Breast epithelium (tissue), 4 donors: ENCODE measurements at regions not wholly inside any gene's neighbourhood (a gene's known extent, or its start where the extent isn't known, plus 50 kb on each side); places are given as distances from the start of the nearest gene placed in this dataset.

ENCODE experiments used
- DNase-seq, 2 donors: peaks; one replicate each; pipeline ENCODE4 v3.0.0-alpha.2; 2019; ENCODE audit warnings: low spot score in 2 of 2
- H3K27ac ChIP-seq, 2 donors: fragments of 200-600 bp; sonication (generic) in 1 of 2; one replicate each; pipeline ENCODE4 v1.5.1; 2016 to 2019; ENCODE audit warnings: mild to moderate bottlenecking in 1 of 2
- H3K27me3 ChIP-seq, 2 donors: fragments of 200-600 bp; sonication (generic) in 1 of 2; one replicate each; pipeline versions ENCODE4 v1.5.1 to v1.6.0; 2017 to 2019; ENCODE audit warnings: control low read depth in 1 of 2, mild to moderate bottlenecking in 1 of 2
- H3K36me3 ChIP-seq: fragments of 200-600 bp; one replicate; pipeline ENCODE4 v1.5.1; 2019
- H3K4me1 ChIP-seq, 2 donors: fragments of 200-600 bp; sonication (generic); one replicate each; pipeline ENCODE4 v1.5.1; 2016 to 2019; ENCODE audit warnings: control low read depth in 1 of 2
- H3K4me3 ChIP-seq, 3 donors: fragments of 200-600 bp; sonication (generic); 1 replicate in 2 of 3; 2 replicates in 1 of 3; pipeline ENCODE4 v1.5.1; 2016 to 2019; ENCODE audit warnings: mild to moderate bottlenecking in 3 of 3, moderate library complexity in 2 of 3
- H3K9me3 ChIP-seq, 2 donors: fragments of 200-600 bp; sonication (generic) in 1 of 2; one replicate each; pipeline ENCODE4 v1.5.1; 2016 to 2019; ENCODE audit warnings: control low read depth in 1 of 2
- CTCF ChIP-seq, 3 donors: fragments of 450-650 bp; IDR thresholded peaks; one replicate each; pipeline ENCODE4 v1.5.1; 2016 to 2017; ENCODE audit warnings: antibody characterized with exemption in 3 of 3, mild to moderate bottlenecking in 3 of 3, moderate library complexity in 3 of 3
- POLR2A ChIP-seq: fragments of 450-650 bp; IDR thresholded peaks from one replicate; pipeline ENCODE4 v1.6.1; 2016; ENCODE audit warnings: antibody characterized with exemption, mild to moderate bottlenecking, moderate library complexity
- POLR2AphosphoS5 ChIP-seq, 3 donors: sonication (generic); formaldehyde crosslinking; IDR thresholded peaks; one replicate each; pipeline ENCODE4 v1.6.1; 2017; ENCODE audit warnings: antibody characterized with exemption in 3 of 3
- intact Hi-C: fragments of 100-400 bp; cut with DNase I; formaldehyde crosslinking; loops from one replicate; pipeline ENCODE4 v1.15.1; 2023; ENCODE audit warnings: low total_unique reads

- H3K4me3 ChIP-seq: no peak overlapping the region
- no peak overlapping the region for H3K27ac ChIP-seq
- peaks cover 0 to 8% of the 10 kb centered on the region in 2 donors for H3K9me3 ChIP-seq
- intact Hi-C loops: no loop called here
- TF ChIP-seq POLR2A (no peak), CTCF (IDR thresholded peaks at IDR 0.05) (no peak), POLR2AphosphoS5 (IDR thresholded peaks at IDR 0.05) (no peak)
- DNase-seq: no peak
- no peaks in the 10 kb centered on the region for H3K4me1 ChIP-seq
- H3K27me3 ChIP-seq: no peaks in the 10 kb centered on the region
- H3K36me3 ChIP-seq: no peaks in the 10 kb centered on the region
Measured at GRCh38 chr3:80384811-80385210, 617.0 kb upstream of the ROBO1 start.

- H3K4me3 ChIP-seq: no peak overlapping the region
- no peak for DNase-seq
- no peaks in the 10 kb centered on the region for H3K4me1 ChIP-seq
- H3K9me3 ChIP-seq: no peaks in the 10 kb centered on the region
- no peak overlapping the region for H3K27ac ChIP-seq
- intact Hi-C loops: no loop called here
- H3K36me3 ChIP-seq: no peaks in the 10 kb centered on the region
- TF ChIP-seq CTCF (IDR thresholded peaks at IDR 0.05) (no peak), POLR2AphosphoS5 (IDR thresholded peaks at IDR 0.05) (no peak), POLR2A (no peak)
- H3K27me3 ChIP-seq: no peaks in the 10 kb centered on the region
Measured at GRCh38 chr3:80374423-80374822, 606.6 kb upstream of the ROBO1 start.

GRCh38 chr3:80368616-80369015 lies 600.8 kb upstream of the ROBO1 start:
- intact Hi-C loops: no loop called here
- H3K9me3 ChIP-seq: no peaks in the 10 kb centered on the region
- H3K4me3 ChIP-seq: no peak overlapping the region
- no peak overlapping the region for H3K27ac ChIP-seq
- H3K27me3 ChIP-seq: no peaks in the 10 kb centered on the region
- no peak for DNase-seq
- H3K4me1 ChIP-seq: no peaks in the 10 kb centered on the region
- H3K36me3 ChIP-seq: peaks cover under 1% of the 10 kb centered on the region
- TF ChIP-seq POLR2AphosphoS5 (IDR thresholded peaks at IDR 0.05) (no peak), POLR2A (no peak), CTCF (IDR thresholded peaks at IDR 0.05) (no peak)

- intact Hi-C loops: no loop called here
- Histone ChIP-seq H3K36me3 (peaks cover 5% of the 10 kb centered on the region), H3K4me1 (no peaks in the 10 kb centered on the region), H3K27ac (no peak overlapping the region), H3K9me3 (no peaks in the 10 kb centered on the region), H3K4me3 (no peak overlapping the region), H3K27me3 (no peaks in the 10 kb centered on the region)
- TF ChIP-seq CTCF (IDR thresholded peaks at IDR 0.05) (no peak), POLR2A (no peak), POLR2AphosphoS5 (IDR thresholded peaks at IDR 0.05) (no peak)
- no peak for DNase-seq
Measured at GRCh38 chr3:80366808-80367548, 599.2 kb upstream of the ROBO1 start.

GRCh38 chr3:80357761-80358160 lies 590.0 kb upstream of the ROBO1 start:
- H3K4me1 ChIP-seq: no peaks in the 10 kb centered on the region
- TF ChIP-seq CTCF (IDR thresholded peaks at IDR 0.05) (no peak), POLR2A (no peak), POLR2AphosphoS5 (IDR thresholded peaks at IDR 0.05) (no peak)
- H3K36me3 ChIP-seq: no peaks in the 10 kb centered on the region
- no peak overlapping the region for H3K27ac ChIP-seq
- H3K4me3 ChIP-seq: no peak overlapping the region
- DNase-seq: no peak
- intact Hi-C loops: no loop called here
- H3K9me3 ChIP-seq: no peaks in the 10 kb centered on the region
- H3K27me3 ChIP-seq: no peaks in the 10 kb centered on the region
